Breast epithelium (tissue), 4 donors: ENCODE measurements at regions not wholly inside any gene's neighbourhood (a gene's known extent, or its start where the extent isn't known, plus 50 kb on each side); places are given as distances from the start of the nearest gene placed in this dataset.

Source experiments
- DNase-seq, 2 donors: peaks; one replicate each; pipeline ENCODE4 v3.0.0-alpha.2; 2019; ENCODE audit warnings: low spot score in 2 of 2
- H3K27ac ChIP-seq, 2 donors: fragments of 200-600 bp; sonication (generic) in 1 of 2; one replicate each; pipeline ENCODE4 v1.5.1; 2016 to 2019; ENCODE audit warnings: mild to moderate bottlenecking in 1 of 2
- H3K27me3 ChIP-seq, 2 donors: fragments of 200-600 bp; sonication (generic) in 1 of 2; one replicate each; pipeline versions ENCODE4 v1.5.1 to v1.6.0; 2017 to 2019; ENCODE audit warnings: control low read depth in 1 of 2, mild to moderate bottlenecking in 1 of 2
- H3K36me3 ChIP-seq: fragments of 200-600 bp; one replicate; pipeline ENCODE4 v1.5.1; 2019
- H3K4me1 ChIP-seq, 2 donors: fragments of 200-600 bp; sonication (generic); one replicate each; pipeline ENCODE4 v1.5.1; 2016 to 2019; ENCODE audit warnings: control low read depth in 1 of 2
- H3K4me3 ChIP-seq, 3 donors: fragments of 200-600 bp; sonication (generic); 1 replicate in 2 of 3; 2 replicates in 1 of 3; pipeline ENCODE4 v1.5.1; 2016 to 2019; ENCODE audit warnings: mild to moderate bottlenecking in 3 of 3, moderate library complexity in 2 of 3
- H3K9me3 ChIP-seq, 2 donors: fragments of 200-600 bp; sonication (generic) in 1 of 2; one replicate each; pipeline ENCODE4 v1.5.1; 2016 to 2019; ENCODE audit warnings: control low read depth in 1 of 2
- CTCF ChIP-seq, 3 donors: fragments of 450-650 bp; IDR thresholded peaks; one replicate each; pipeline ENCODE4 v1.5.1; 2016 to 2017; ENCODE audit warnings: antibody characterized with exemption in 3 of 3, mild to moderate bottlenecking in 3 of 3, moderate library complexity in 3 of 3
- POLR2A ChIP-seq: fragments of 450-650 bp; IDR thresholded peaks from one replicate; pipeline ENCODE4 v1.6.1; 2016; ENCODE audit warnings: antibody characterized with exemption, mild to moderate bottlenecking, moderate library complexity
- POLR2AphosphoS5 ChIP-seq, 3 donors: sonication (generic); formaldehyde crosslinking; IDR thresholded peaks; one replicate each; pipeline ENCODE4 v1.6.1; 2017; ENCODE audit warnings: antibody characterized with exemption in 3 of 3
- intact Hi-C: fragments of 100-400 bp; cut with DNase I; formaldehyde crosslinking; loops from one replicate; pipeline ENCODE4 v1.15.1; 2023; ENCODE audit warnings: low total_unique reads

DNA sequence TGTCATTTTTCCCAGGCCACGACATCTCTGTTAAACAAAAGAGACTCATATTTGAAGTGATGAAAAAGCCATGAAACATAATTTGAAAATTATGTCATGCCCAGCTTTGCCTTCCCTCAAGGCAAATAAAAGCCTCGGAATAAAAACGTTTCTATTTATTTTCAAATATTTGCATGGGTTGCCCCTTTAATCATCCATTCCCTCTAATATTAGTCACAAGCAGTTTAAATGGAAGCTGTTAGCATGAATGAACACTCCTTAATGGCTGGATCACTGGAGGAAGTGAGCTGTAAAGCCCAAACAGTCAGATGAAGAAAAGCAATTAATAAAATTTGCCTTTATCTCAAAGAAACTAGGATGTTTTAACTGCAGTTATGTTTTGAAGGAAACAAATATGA, 69.3 kb upstream of the STMND1 start:
- no peaks in the 10 kb centered on the region for H3K9me3 ChIP-seq
- H3K4me1 ChIP-seq: no peaks in the 10 kb centered on the region
- H3K4me3 ChIP-seq: no peak overlapping the region
- no peaks in the 10 kb centered on the region for H3K27me3 ChIP-seq
- H3K27ac ChIP-seq: peak overlapping the region; percentile 14 to 51
- no peaks in the 10 kb centered on the region for H3K36me3 ChIP-seq
- TF ChIP-seq POLR2AphosphoS5 (IDR thresholded peaks at IDR 0.05) (no peak), POLR2A (no peak), CTCF (IDR thresholded peaks at IDR 0.05) (no peak)
- no peak for DNase-seq
- intact Hi-C loops: no loop called here

DNA sequence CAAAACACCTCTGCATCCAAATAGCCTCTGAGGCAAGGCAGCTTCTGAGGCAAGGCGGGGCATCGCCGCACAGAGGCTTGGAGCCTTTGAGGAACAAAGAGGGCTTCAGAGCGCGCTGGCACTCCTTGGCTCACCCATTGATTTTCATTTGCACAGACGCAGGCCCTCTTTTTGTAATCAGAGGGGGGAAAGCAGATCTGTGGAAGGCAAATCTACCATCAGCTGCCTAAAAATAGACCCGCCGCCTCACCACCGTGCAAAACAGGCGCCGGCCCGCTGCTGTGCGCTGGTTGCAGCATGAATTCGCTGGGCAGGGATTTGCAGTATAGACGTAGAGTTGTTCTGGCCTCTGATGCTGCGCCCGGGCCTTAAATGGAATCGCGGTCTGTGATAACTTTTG, 69.9 kb upstream of the STMND1 start:
- intact Hi-C loops: no loop called here
- Histone ChIP-seq H3K4me1 (no peaks in the 10 kb centered on the region), H3K36me3 (no peaks in the 10 kb centered on the region), H3K9me3 (no peaks in the 10 kb centered on the region), H3K27ac (no peak overlapping the region), H3K27me3 (no peaks in the 10 kb centered on the region), H3K4me3 (no peak overlapping the region)
- TF ChIP-seq CTCF (IDR thresholded peaks at IDR 0.05) (no peak), POLR2AphosphoS5 (IDR thresholded peaks at IDR 0.05) (no peak), POLR2A (no peak)
- no peak for DNase-seq

DNA sequence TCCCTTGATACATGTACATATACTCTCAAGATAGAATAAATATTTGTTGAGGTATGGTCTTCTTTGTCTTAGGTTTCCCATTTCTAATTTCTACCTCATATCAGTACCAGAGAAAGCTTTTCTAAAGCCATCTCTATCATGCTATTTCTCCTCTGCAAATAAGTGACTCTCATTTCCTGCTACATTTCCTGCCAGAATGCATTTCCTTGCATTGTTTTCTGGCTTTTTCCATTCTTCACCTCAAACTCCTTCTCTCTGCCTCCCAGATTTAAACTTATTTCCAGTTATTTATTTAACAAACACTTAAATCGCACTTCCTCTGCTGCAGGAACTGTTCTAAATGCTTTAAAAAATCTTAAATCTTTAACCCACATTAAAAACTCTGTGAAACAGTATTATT, 74.4 kb upstream of the STMND1 start:
- Histone ChIP-seq H3K36me3 (no peaks in the 10 kb centered on the region), H3K4me1 (no peaks in the 10 kb centered on the region), H3K27me3 (no peaks in the 10 kb centered on the region), H3K9me3 (no peaks in the 10 kb centered on the region), H3K27ac (no peak overlapping the region), H3K4me3 (no peak overlapping the region)
- intact Hi-C loops: no loop called here
- TF ChIP-seq POLR2AphosphoS5 (IDR thresholded peaks at IDR 0.05): no peak
- TF ChIP-seq POLR2A: no peak
- no peak for TF ChIP-seq CTCF (IDR thresholded peaks at IDR 0.05)
- no peak for DNase-seq

- Histone ChIP-seq H3K27ac (no peak overlapping the region), H3K4me1 (no peaks in the 10 kb centered on the region), H3K36me3 (no peaks in the 10 kb centered on the region), H3K9me3 (no peaks in the 10 kb centered on the region), H3K27me3 (no peaks in the 10 kb centered on the region), H3K4me3 (no peak overlapping the region)
- intact Hi-C loops: no loop called here
- no peak for DNase-seq
- TF ChIP-seq CTCF (IDR thresholded peaks at IDR 0.05): no peak
Measured at GRCh38 chr6:17022604-17023003, 79.2 kb upstream of the STMND1 start.

DNA sequence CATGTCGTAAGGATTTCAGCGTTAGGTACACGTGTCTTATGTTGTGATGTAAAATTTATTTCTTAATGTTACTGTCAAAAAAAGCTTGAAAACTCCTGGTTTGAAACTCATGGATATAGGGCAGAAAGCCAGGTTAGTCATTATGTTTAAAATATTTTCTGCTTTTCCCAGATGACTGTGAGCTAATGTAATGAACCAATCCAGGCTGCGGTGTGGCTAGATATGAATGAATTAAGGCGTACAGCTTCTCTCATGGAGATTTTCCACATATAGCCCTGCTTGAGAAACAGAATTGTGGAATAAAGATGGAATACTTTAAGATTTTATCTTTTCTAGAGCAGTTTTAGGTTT, 80.3 kb upstream of the STMND1 start:
- DNase-seq: no peak
- Histone ChIP-seq H3K27me3 (no peaks in the 10 kb centered on the region), H3K9me3 (no peaks in the 10 kb centered on the region), H3K27ac (no peak overlapping the region), H3K4me3 (no peak overlapping the region), H3K4me1 (no peaks in the 10 kb centered on the region), H3K36me3 (no peaks in the 10 kb centered on the region)
- intact Hi-C loops: no loop called here
- no peak for TF ChIP-seq POLR2AphosphoS5 (IDR thresholded peaks at IDR 0.05)
- no peak for TF ChIP-seq CTCF (IDR thresholded peaks at IDR 0.05)
- TF ChIP-seq POLR2A: no peak
